Fibroblast of skin of back (primary cell): ENCODE measurements at regions not wholly inside any gene's neighbourhood (a gene's known extent, or its start where the extent isn't known, plus 50 kb on each side); places are given as distances from the start of the nearest gene placed in this dataset.

ENCODE experiments used
- DNase-seq: peaks from one replicate; pipeline ENCODE4 v3.0.0-alpha.2; 2013

DNA sequence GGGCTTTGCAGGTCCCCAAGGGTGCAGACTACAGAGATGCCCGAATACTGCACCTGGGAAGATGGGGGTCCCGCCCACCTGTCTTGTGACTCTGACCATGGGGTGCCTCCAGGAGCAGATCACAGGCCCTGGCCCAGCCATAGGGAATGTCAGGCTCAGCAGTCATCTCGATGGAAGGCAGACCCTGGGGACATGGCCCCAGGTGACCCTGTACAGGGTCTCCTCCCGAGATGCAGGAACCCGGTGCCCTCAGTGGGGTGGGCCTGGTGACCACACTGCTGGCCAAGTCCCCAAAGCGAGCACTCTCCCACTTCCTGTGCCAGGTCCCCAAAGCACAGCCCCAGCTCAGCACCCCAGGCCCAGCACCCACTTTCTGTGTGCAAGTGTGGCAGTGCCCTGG is 903.7 kb upstream of the USP15 start:
- DNase-seq, result no peak

DNA sequence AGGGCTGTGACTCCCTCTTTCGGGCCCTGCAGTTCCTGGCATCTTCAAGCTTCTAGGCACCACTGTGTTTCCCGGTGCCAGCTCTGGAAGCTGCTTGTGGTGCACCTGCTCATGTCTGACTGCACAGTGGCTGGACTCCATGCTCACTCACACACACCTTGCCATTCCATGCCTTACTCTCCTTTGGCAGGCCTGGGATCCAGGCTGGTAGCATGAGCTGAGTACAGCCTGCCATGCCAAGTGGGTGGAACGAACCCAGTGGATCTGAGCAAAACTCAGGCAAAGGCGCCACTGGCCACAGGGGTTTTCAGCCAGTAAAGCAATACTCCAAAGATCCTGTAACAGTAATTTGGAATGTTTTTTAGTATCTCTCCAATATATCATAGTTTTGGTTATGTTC is 902.7 kb upstream of the USP15 start:
- DNase-seq, result no peak

DNA sequence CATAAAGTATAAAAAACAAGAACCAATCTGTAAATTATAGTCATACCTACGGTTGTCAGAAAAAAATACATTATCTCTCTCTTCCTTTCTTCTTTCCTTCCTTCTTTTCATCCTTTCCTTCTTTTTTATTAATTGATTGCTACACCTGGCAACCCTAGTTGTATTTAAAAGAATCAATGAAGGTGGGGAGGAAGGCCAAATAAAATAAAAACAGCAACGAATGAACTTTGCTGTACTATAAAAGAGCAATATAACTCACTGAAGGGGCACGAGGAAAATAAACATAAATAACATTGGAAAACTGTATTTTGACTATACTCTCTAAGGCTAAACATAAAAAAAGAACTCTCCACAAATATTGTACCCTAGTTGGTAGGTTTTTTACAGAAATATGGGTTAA is 898.2 kb upstream of the USP15 start:
- DNase-seq, result no peak

DNA sequence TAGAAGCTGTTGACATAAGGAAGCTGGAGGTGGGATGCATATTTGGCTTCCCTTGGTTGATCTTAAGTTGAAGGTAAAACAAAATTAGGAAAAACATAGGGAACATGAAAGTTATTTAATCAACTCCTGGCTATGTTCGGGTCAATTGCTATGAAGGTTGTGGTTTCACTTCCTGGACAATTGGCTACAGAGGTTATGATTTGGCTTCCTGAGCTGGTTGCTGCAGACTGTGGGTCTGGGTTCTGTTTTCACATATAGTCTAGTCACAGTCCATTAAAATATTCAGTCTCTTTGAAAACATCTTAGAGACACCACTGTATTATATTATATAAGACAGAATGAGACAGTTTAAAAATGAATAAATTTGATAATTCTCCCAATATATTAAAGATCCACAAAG is 895.2 kb upstream of the USP15 start:
- no peak for DNase-seq

DNA sequence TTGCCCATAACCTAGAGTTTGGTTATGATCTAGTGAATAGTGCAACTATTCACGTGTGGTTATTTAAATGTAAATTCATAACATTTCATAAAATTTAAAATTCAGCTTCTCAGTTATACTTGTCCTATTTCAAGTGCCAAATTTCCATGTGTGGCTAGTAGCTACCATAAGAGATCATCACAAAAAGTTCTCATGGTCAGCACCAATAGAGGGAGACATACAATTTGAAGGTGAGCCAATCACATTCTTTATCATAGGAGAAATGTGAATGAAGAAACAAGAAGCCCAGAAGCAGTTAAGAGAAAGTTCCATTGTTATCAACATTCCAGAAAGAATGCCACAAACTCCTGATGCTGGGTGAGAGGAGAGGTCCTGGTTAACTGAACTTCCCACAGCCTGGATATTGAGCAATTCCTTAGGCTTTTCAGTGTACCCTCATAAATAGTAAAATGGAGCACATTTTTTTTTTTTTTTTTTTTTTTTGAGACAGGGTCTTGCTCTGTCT is 892.9 kb upstream of the USP15 start:
- no peak for DNase-seq

DNA sequence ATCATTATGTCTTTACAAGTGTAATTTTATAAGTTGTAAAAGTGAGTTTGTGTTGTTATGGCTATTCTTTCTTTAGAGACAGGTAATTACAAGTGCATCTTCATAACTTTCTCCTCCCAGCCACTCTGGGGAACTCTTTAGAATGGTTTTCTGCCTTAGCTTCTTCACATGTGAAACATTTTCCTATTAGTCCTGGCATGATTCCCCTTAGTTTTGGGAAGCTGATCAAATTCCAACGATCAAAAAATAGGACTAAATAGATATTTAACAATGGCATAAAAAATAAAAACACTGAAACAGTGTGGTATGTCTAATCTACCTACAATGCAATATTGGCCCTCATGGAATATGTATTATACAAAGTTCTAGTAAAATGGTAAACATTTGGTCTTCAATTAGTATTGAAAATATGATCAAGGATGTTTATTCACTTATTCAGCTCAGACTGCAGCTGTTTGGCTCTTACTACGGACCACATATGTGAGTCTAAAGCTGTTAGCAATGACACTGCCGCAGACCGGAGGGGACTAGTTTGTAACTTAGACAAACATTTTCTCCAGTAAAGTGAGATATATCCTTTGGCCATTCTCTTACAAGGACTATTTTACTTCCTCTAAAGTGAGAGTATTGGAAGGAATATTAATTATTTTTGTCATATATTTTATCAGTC is 890.8 kb upstream of the USP15 start:
- DNase-seq, result no peak

DNA sequence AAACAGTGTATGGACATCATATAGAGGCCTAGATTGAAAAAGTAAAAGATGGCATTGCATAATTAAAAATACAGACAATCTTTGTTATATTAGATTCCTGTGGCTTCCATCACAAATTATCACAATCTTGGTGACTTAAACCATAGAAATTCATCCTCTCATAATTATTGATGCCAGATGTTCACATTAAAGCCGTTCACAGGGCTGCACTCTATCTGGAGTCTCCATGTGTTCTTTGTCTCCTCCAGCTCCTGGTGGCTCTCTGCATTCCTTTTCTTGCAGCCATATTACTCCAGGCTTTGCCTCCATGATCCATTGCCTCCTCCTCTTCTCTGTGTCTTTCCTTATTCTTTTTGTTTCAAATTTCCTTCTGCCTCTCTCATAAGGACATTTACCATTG is 875.7 kb upstream of the USP15 start:
- DNase-seq, result peak; percentile 28

DNA sequence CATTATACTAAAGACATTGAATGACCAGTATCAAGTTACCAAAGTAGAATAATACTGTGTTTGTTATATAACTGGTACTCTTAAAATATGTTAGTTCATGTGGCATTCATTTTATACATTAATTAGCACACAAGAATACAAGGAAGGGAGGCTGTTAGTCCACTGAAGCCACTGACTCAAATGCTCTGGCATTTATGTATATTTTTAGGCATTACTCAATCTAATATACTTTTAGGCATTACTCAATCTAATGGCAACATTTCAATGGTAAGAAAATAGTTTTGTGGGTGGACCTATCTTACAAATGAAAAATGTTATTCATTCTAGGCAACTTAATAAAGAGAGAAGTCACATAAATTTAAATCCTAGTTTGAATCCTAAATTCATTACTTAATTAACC is 874.4 kb upstream of the USP15 start:
- peak; percentile 75 for DNase-seq

DNA sequence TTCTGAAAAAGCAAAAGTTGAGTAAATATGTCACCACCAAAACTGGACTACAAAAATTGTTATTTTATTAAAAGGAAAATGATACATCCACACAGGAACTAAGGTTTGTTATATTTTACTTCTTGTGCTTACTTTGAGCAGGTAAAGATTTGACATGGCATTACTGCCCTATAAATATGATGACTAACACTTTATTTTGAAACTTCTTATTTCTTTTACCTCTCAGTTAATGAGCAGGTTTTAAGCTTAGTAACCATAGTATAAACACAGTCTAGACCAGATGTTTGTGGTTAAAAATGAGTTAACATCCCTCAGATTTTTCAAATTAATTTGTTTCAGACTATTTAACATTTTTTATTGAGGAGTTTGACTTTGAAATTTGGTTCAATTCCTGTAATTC is 862.5 kb upstream of the USP15 start:
- no peak for DNase-seq

DNA sequence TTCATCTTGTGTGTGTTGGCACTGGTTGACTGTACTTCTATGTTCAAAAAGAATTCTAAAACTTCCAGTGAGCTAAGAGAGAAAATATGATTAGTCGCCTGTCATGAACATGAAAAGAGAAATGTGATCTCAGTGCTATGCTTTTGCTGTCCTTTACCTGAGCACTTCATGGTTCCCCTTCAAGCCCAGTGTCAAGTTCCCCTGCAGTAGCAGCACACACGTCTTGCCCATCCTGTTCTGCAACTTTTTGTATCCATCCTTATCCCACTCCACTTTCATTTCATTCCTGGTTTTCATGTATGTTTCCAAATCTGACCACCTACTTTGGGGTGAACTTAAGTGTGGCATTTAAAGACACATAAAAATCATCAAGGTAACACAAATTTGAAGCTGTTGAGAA is 848.0 kb upstream of the USP15 start:
- no peak for DNase-seq

DNA sequence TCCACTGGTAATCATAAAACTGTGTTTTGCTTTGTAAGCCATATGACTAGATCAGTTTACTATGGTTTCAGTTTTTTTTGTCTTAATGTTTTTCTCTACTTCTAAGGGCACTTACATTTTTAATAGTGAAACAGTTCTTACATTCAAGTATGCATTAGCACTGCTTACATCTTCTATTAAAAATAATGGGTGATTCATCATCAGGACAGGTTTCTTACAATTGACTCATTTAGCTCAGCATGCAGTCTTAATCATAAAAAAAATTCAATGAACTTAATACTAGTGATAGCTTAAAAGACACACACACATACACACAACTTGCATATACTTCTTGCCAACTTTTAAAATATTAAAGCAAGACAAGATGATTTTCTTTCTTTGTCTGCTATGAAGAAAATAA is 845.7 kb upstream of the USP15 start:
- no peak for DNase-seq

DNA sequence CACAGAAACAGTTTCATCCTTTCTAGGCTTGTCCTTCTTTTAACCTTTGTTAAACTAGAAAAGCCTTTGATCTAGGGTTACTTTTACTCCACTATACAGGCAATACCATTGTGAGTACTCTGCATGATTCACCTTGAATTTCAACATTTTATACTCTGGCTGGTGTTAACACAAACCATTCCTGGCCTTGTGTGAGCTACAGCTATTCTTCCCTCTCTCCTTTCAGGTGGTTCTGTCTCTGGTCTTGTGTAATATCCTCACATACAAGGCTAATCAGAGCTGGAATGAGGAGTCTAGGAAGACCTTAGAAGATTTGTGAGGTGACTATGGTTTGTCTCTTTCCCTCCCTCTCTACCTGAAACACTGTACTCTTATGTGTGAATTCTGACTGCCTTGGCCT is 837.4 kb upstream of the USP15 start:
- no peak for DNase-seq

DNA sequence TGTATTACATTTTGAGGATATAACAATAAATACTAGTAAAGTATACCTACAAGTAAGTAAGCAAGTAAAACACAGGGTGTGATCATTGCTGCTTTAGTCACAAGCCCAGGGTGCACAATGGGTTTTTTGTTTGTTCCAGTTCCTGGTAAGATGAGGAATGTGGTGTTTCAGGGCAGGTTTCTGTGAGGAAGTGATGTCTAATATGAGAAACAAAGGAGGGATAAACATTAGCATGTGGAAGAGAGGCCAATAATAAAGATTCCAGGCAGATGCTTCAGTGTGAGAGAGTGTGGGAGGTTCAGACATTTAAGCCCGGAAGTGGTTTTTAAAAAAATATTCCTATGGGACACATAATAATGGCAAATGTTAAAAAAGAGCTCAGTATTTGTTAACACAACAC is 808.1 kb upstream of the USP15 start:
- DNase-seq, result no peak

DNA sequence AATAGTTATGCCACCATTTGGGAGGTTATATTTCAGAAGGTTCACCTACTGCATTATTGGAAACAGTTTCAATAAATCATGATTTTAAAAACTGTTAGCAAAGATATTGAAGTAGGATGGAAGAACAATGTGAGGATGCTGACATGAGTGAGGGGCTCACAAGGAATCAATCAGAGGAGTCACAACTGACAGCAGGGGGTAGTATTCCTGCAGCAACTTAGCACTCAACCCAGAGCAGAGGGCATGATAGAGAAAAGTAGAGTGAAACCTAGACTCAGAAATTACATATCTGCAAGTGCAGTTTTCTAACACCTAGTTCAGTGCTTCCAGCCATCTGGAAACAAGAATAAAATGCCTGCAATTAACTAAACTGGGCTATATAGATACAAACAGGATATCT is 772.5 kb upstream of the USP15 start:
- no peak for DNase-seq

DNA sequence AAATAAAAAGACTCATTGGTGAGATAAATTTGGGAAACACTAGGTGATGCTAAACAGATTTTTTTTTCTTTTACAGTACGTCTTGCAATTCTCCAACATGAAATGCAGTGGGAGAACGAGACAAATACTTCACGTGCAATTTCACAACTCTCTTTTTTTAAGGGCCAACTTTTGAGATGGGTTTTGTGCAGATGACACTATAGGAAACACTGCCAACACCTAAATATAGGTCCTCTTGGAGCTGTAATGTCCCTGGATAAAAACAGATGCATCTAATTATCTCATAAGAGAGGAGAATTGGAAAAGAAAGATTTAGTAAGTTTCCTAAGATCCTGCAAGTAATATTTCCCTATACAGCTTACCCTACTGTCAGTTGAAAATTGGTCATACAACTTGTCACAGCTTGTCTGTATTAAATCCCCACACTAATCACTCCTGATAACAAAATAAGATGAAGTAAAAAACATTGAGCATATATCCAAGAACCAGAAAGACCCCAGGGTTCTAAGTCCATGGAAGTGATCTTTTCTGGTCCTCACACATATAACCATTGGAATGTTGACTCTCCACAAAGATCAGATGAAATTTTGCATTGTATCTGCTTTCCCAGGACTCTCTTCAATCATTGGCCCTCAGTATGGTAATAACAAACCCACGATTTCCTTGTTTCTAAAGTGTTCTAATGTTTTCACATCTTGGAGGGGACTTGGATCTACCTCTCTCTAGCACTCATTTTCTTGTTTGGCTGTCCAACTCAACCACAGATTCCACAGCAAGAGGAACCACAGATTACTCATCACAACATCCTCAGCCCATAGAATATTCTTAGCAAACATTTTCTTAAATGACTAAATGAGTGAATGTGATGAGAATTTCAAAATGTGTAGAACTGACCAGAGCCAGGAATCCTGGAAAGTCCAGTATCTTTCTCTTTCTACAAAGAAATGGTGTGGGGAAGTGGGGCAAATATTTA is 769.4 kb upstream of the USP15 start:
- DNase-seq, result peak; percentile 11

DNA sequence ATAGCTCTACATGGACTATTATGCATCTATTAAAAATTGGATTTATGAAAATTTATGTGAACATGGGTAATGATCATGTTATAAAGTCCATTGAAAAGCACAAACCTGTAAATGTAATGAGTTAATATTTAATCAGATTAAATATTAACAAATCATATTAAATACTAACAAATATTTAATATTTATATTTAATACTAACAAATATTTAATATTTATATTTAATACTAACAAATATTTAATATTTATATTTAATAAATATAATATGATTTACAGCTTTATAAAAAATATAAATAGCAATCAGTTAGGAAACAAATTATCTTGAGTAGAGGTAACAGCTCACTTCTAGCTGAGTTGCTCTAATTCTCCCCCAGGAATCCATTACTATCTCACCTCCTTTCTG is 758.0 kb upstream of the USP15 start:
- no peak for DNase-seq

DNA sequence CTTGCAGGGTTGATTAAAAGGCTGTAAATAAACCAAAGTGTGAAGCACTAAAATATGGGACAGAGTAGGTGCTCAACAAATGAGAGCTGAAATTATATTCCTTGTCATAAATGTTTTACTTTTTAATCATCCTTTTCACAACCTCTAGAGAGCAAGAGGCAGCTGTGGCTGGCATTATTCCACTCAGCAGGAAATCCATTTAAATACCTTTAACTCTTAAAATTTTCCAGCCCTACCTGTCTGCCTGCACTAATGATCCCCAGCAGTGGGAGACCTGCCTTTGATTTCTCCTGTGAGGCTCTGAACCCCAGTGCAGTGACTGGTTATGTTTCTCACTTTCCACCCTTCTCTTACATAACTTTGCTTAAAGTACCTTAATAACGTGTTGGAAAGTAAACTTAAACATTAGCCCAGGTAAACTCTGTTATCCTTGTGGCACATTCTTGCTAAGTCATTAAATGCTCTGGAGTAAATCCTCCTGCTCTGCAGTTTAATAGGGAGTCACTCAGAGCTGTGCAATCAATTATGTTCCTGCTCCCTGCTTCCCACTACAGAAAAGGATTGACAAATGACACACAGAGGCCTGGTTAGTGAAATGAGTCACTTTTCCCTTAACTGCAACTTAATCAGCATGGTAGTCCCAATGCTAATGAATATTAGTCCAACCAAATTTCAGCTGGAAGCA is 755.7 kb upstream of the USP15 start:
- no peak for DNase-seq

DNA sequence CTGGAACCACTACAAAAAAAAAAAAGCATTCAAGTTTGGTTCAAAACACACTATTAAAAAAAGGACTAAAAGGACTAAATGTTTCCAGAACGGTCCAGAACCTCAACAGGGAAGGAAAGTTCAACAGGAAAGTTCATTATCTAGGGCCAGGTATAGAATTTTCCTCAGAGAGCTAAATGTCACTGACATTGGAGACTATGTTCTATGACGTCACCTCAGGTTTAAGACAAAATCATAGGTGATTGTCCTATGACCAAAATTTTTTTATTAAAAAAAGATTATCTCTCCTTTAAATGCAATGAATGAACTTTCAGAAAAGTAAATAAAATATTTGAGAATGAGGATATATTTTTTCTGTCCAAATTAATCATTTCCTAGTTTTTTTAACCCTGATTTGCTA is 746.7 kb upstream of the USP15 start:
- no peak for DNase-seq

DNA sequence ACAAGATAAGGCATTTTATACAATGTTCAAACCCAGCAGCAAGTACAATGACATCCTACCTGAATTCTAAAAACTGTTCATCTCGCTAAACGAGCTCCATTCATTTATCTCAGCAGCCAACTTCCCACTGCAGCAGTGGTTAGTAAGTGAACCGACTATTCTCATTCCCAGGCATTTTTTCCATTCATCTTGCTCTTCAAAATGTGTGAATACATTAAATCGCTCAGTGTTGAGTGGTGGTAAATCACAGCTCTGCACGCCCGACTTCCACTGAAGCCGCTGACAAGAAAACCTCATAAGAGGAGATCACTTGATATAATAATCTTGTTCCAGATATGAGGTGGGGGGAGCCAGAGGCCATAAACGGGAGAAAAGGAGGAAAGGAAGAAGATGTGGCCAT is 746.2 kb upstream of the USP15 start:
- DNase-seq, result no peak

DNA sequence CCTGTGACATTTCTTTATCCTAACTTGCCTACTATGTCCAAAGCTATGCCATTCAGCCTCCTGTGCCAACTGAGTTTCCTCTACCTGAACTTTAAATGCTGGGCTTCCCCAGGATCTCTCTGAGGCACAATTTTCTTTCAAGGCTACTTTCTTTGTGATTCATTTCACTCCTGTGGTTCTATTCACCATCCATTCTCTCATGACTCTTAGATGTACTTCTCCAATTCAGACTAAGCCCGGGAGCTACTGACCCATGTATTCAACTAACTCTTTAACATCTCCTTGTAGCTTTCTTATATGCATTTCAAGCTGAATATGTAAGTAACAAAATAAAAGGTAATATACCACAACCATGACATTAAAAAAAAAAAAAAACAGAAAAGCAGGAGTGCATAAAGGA is 738.9 kb upstream of the USP15 start:
- no peak for DNase-seq

DNA sequence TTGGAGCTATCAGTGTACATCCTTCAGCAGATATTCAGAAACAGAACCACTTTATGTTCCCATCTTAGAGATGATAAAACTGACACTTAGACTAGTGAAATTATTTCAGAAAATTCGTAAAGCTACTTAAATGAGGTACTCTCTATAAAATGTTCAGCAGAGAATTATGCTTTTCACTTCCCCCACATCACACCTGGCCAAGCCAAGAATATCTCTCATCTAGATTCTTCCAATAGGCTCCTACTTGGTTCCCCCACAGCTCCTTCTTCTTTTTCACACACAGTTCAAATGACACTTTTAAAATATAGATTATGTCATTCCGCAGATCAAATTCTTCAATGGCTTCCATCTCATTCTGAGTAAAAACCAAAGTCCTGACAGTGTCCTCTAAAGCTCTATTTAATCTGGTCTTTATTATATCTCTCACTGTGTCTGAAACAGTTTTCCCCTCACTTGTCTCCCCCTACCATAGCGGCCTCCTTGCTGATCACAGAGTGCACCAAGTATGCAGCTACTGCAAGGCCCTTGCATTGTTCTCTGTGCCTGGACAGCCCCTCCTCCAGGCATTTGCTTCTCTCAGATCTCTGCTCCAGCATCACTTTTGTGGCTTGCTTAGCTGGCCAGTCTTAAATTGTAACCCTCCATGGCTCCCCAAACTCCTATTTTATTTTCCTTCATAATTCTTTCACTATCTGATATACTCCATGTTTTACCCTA is 736.8 kb upstream of the USP15 start:
- no peak for DNase-seq

DNA sequence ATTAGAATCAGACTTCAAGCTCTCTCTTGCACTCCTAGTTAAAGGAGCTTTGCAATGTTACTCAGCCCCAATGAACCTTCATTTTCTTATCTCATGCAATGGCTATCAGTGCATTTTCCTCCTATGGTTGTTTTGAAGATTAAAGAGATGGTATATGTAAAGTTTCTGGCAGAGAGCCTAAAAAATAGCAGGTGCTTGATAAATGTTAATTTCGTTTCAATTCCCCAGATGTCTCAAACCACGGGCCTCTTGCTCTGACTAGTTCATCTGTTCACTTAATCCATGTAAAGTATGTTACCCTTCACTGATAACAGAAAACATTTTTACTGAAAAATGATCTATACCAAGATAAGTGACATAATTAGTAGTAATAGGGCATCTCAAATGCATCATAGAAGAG is 735.4 kb upstream of the USP15 start:
- DNase-seq, result no peak

DNA sequence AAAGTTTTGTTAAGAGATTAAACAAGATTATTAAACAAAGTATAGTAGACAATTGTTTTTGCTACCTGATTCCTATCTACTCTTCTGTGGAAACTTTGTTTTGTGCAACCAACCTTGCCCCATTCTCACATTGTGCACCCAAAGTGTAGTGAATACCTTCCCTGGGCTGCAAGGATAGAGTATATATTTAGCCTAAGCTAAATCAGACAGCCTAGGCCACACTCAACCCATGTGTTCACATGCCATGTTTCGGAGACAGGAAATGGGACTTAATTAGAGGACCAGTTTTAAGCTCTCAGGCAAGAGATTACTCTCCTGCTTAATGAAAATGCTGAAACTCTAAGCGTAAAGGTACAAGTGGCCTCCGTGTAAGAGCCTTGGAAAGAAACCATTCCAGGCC is 734.9 kb upstream of the USP15 start:
- no peak for DNase-seq
